CD4-positive, alpha-beta T cell treated with Interleukin-1 beta for 1 hour (primary cell): ENCODE measurements at regions not wholly inside any gene's neighbourhood (a gene's known extent, or its start where the extent isn't known, plus 50 kb on each side); places are given as distances from the start of the nearest gene placed in this dataset.

Experiments
- DNase-seq, 2 donors: peaks; one replicate each; pipeline ENCODE4 v3.0.0-alpha.2; 2020 to 2022

DNA sequence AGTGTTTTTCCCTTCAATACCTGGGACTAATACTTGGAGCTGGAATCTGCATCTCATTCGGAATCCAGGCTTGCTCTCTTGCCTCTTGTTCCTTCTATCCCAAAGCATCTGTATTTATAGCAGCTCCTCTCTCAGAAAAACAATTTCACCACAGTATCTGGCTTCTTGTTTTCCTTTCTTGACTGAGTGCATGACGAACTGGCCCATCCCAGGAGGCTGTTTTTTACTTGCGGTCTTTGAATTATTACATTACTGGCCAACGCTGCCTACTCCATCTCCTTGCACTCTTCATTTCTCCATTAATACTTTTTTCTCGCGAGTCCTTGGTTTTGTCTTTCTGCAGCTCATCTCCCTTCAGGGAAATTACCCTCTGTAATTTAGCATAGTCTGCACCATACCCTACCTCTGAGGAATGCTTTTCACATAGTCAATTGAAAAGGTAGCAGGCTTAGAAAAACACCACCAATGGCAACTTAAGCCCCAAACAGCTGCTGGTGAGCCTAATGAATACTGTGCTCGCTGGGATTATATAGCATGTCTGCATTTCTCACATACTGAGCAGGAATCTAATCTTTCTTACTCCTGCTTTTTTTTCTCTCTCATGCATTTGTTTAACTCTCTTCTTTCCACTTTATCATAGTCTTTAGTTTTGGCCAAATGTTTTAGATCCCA is 277.4 kb upstream of the SESN3 start:
- DNase-seq: no peak

GRCh38 chr11:95507794-95508193 is 276.8 kb upstream of the SESN3 start:
- DNase-seq: peak in 1 of 2 donors; percentile 15

GRCh38 chr11:95506777-95507176 is 275.8 kb upstream of the SESN3 start:
- no peak for DNase-seq

DNA sequence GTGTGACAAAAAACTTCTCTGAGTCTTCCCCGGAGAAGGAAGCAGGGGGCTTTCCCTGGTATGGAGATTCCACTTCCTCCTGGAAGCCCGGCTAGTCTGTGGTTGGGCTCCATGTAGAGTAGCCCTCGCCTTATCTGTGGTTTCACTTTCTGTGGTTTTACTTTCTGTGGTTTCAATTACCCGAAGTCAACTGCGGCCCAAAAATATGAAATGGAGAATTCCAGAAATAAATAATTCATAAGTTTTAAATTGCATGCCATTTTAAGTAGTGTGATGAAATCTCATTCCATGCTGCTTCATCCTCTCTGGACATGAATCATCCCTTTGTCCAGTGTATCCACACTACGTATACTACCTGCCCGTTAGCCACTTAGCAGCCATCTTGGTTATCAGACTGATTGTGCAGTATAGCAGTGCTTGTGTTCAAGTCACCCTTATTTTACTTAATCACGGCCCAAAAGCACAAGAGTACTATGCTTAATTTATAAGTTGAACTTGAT is 275.0 kb upstream of the SESN3 start:
- peak; percentile 2 to 15 for DNase-seq

GRCh38 chr11:95503047-95503446 is 272.0 kb upstream of the SESN3 start:
- no peak for DNase-seq

DNA sequence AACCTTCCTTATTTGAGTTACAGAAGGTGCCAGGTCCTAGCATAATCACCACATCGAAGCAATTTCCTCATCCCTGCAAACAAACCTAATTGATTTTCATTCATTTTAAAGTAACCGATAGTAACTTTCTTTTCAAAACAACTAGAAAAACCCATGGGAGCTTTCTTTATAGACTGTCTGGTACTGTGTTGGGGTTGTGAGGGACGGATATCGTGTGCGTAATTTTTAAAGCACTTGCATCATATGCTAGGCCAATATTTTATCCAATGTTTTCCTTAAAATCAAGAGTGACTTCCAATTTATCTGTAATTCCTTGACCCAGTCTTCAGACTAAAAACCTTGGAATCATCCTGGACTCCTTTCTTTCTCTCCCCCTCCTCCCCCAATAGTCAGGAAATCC is 271.5 kb upstream of the SESN3 start:
- no peak for DNase-seq

- DNase-seq: no peak
Observed at GRCh38 chr11:95501761-95502266, 270.8 kb upstream of the SESN3 start.

DNA sequence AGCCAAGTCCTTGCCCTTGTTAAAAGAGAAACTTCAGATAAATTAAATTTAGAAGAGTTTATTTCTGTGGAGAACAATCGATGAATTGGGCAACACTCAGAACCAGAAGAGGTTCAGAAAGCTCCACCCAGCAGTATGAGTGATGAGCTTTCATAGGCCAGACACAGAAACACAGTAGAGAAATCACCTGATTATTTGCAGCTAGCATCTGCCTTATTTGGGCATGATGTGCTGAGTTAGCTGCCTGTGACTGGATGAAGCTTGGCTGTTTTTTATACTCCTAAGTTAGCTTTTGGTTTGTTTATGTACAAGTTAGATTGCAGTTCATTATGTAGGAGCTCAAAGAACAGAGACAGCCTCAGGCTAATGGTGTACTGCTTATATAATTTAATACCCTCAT is 269.5 kb upstream of the SESN3 start:
- no peak for DNase-seq

DNA sequence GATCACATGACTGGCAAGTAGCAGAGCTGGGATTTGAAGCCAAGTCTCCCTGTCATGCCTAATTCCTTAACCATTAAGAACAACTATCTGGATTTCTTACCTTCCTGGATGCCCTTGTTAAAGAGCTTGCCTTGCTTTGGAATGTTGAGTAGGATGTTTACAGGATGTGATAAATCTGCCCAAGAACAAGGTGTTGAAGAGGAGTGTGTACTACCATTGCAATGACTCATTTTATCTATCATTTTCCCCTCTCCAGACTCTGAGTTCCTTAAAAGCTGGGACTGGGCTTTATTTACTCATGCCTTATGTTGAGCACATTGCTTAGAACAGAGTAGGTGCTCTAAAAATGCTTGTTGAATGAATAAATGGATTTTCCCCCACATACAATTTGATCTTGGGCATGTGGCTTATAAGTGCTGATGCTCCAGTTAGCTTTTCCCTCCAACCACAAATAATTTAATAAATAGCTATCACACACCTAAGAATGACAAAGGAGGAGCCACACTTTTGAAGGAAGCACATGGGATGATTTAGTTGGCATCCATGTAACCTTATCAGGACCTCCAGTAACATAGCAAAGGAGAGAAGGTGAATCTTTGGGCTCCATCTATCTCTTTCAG is 268.6 kb upstream of the SESN3 start:
- no peak for DNase-seq

DNA sequence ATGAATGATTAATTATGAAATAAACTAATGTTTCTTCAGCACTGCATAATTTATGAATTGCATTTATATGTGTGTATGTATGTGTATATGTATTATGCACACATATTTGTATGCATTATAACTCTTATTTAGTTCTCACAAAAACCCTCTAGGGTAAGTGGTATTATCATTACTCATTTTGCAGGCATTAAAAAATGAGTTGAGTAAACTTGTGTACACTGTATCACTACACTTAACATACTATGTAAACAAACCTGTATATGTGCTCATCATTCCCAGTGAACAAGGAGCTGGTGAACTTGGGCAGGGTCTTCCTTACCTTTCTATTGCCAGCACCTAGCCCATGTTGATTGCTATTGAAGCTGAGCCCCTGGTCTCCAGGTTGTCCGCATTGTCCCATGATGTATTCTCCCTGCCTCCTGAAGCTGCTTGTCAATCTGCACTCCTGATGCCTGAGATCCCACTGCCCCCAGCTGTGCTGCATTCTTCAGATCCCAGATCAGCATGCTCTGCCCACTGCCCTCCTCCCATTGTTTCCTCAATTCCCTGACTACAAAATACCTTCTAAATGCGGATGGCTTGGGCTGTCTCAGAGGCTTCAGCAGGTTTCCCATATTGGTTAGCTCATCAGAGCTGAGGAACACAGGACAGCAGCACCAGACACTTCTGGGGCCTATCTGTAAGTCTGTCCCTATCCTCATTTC is 267.9 kb upstream of the SESN3 start:
- DNase-seq: no peak

DNA sequence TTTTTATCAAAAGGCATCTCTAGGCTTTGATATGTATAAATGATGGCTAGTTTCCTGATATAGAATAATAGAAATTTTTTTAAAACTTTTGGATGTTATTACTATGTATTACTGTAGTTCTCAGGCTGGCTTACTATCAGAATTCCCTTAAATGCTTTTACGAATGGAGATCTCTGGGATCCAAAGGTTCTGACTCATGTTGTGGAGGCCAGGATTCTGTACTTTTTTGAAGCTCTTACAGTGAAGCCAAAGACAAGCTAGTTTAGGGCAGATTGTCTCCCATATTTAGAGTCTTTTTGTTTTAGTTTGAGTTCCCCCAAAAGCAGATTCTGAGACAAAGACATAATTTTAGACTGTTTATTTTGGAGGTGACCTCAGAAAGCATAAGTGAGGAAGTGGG is 265.9 kb upstream of the SESN3 start:
- no peak for DNase-seq

- DNase-seq: no peak
Observed at GRCh38 chr11:95495706-95496105, 264.7 kb upstream of the SESN3 start.

GRCh38 chr11:95494856-95495255 is 263.9 kb upstream of the SESN3 start:
- DNase-seq: no peak

DNA sequence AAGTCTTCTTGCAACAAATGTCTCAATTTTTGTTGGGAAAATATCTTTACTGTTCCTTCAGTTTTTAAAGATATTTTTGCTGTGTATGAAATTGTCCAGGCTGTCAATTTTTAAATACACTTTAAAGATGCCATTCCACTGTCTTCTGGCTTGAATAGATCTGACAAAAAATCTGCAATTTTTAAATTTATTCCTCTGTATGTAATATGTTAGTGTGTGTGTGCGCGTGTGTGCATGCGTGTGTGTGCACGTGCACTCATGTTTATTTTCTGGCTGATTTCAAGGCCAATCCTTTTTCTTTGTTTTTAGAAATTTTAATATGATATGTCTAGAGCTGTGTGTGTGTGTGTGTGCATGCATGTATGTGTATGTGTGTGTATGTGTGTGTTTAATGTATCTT is 263.2 kb upstream of the SESN3 start:
- DNase-seq: no peak

DNA sequence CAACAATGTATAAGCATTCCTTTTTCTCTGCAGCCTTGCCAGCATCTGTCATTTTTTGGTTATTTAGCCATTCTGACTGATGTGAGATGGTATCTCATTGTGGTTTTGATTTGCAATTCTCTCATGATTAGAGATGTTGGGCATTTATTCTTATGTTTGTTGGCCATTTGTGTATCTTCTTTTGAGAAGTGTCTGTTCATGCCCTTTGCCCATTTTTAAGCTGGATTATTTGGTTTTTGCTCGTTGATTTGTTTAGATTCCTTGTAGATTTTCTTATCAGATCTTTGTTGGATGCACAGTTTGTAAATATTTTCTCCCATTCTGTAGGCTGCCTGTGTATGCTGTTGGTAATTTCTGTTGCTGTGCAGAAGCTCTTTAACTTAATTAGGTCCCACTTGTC is 259.6 kb upstream of the SESN3 start:
- DNase-seq: no peak

- no peak for DNase-seq
Observed at GRCh38 chr11:95487938-95488337, 256.9 kb upstream of the SESN3 start.

DNA sequence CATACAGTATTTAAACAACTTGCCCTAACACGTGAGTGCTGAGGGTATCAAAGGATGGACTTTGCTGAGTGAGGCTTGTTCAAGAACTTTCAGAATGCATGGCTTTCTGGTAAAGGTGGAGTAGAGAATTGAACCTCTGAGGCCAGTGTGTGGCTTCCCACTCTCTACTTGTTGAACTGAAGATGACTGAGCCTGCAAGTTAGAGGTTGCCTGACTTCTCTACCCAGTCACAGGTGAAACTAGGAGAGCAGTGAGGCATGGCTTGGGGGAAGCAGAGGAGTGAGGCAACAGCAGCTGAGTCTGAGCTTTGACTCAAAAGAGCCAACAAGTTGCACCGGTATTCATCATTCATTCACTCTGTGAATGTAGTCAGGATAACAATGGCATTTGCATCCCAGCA is 256.4 kb upstream of the SESN3 start:
- no peak for DNase-seq

DNA sequence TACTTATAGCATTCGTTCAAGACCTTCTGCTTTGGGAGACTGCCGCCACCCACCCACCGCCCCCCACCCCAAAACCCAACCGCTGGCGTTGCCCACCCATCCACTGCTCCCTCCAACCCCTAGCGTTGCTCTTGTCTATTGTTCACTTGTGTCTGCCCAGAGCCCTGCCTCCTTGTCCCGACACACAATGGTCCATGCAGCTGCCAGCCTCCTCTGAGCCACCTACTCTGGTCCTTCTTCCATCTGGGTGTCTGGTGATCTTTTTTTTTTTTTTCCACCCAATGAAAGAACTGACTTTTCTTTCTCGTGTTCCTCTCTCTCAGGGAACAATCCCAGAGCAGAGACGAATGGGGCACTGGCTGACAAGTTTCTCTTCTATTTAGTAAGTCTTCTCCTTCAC is 256.0 kb upstream of the SESN3 start:
- DNase-seq: no peak

- no peak for DNase-seq
Observed at GRCh38 chr11:95486466-95486865, 255.5 kb upstream of the SESN3 start.

DNA sequence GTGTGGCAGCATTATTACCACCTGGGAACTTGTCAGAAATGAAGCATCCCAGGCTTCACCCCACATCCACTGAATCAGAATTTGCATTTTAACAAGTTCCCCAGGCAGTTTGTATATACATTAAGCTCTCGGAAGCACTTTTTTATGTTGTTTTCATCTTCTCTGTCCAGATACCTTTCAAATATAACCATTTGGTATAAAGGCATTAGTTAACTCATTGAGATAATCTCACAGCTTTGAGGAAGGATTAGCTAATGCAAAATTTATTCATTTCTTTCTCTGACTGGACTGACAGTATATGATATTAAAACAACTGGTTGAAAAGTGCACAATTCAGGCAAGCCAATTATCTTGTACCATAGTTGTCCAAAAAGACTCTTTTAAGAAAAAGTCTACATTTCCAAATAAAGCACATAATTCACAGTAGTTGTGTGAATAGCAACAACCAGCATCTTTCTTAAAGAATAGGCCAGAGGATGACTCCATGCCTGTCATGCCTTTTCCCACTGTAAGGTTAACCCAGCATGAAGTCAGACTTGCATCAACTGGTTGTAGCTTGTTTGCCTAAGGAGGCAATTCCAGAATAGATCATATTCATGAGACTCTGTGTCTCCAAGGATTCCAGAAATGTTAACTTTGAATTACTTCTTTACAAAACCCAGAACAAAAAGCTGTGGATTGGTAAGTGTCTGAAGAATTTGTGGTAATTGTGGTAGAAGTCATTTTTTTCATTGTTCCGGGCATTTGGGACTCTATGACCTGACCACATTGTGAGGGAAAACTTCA is 254.3 kb upstream of the SESN3 start:
- DNase-seq: no peak

DNA sequence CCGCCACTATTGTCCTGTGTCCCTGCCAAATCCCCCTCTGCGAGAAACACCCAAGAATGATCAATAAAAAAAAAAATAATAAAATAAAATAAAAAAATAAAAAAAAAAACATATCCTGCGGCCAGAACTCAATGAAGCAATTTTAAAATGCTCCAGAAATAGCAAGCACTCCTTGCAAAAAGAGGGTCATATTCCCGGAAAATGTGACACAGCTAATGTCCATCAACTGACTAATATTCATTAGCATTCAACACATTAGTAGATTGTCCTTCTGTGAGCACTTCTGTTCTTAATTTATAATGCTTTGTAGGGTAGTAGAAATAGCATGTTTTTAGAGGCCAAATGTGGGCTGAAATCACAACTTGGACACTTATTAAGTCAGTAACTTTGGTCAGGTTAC is 252.3 kb upstream of the SESN3 start:
- DNase-seq: no peak

DNA sequence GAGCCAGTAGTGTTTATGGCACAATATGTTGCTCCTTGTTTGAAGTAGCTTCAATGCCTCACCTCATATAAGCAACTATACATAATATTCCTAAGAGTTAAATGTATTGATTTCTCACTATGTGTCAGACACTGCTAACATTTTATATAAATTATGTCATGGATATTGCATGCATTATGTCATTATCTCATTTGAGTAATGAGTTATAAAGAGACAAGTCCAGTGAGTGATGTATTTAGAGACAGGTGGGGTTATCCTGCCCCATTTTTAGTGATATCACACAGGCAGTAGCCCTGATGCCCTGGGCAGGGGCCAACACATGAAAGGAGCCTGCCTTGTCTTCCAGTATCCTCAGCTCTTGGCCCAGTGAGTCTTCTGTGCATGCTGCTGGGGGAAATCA is 247.0 kb upstream of the SESN3 start:
- no peak for DNase-seq

- no peak for DNase-seq
Observed at GRCh38 chr11:95469258-95469657, 238.3 kb upstream of the SESN3 start.
